Ecto neural progenitor cell (in vitro differentiated cells): ENCODE measurements at regions not wholly inside any gene's neighbourhood (a gene's known extent, or its start where the extent isn't known, plus 50 kb on each side); places are given as distances from the start of the nearest gene placed in this dataset.

Experiments used
- DNase-seq: peaks from one replicate; pipeline ENCODE4 v3.0.0-alpha.2; 2018; ENCODE audit warnings: low spot score

- DNase-seq: no peak
Measured at GRCh38 chr7:12941512-12941911, 254.1 kb downstream of the ARL4A start.

- DNase-seq: no peak
Measured at GRCh38 chr7:12942609-12943008, 255.2 kb downstream of the ARL4A start.

DNA sequence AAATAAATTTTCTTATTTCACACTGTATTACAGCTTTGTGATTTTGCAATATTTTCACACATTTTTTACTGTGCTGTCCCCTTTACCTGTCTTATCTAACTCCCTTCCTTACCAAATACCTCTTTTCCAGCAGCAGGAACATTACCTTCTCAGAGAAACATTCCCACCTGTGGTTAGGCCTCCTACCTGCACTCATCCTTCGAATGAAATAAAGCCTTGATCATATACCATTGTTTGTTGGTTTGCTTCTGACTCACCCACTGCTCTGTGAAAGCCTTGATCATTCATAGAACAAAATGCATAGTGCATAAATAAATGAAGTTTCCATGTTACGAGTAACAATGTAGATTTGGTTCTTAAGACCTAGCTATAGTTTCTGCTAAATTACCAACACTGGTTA lies 256.3 kb downstream of the ARL4A start:
- DNase-seq: no peak

DNA sequence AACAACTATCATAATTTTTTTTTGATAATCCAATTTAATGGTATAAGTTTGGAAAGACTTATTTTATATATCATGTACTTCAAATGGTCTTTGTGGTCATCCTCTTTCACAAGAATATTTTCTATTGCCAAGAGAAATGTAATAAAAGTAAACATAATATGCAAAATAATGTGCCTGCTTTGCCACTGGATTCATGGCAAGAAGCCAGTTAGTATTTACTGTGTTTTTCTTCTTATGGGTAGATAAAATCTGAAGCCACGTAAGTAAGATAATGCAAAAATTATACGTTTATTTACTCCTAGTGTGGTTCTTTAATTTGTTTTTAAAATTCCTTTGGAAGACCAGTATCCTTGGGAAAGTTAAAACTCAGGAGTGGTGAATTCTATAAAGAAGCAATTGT lies 258.5 kb downstream of the ARL4A start:
- DNase-seq: no peak

- DNase-seq: no peak
Measured at GRCh38 chr7:12947465-12947864, 260.0 kb downstream of the ARL4A start.

- no peak for DNase-seq
Measured at GRCh38 chr7:12949060-12949931, 261.9 kb downstream of the ARL4A start.

GRCh38 chr7:12951397-12951801 lies 264.0 kb downstream of the ARL4A start:
- no peak for DNase-seq

DNA sequence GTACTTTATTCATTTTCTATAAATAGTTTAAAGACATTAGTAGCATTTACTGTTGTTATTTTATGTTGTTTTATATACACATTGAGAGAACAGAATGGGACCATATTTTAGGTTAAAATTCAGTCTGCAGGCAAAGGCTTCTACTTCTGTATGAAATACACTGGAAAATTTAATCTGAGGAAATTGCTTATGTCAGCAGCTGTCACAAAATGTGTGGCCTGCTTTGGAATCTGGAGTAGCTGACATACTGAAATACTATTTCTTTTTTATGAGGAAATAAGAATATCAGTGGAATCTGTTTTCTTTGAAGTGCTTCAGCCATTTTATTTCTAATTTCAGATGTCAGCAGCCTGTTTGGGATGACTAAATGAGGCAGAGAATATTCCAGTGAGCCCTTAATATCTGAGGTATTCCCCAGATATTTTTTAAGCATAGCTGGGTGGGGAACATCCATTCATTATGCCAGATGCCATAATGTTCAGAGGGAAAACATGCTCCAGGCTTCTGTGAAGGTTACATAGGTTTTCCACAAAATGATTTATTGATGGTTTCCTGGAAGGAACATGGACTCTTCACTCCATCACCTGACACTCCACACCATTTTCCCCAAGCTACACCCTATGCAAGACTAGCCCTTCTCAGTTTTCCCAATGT lies 267.1 kb downstream of the ARL4A start:
- DNase-seq: no peak

DNA sequence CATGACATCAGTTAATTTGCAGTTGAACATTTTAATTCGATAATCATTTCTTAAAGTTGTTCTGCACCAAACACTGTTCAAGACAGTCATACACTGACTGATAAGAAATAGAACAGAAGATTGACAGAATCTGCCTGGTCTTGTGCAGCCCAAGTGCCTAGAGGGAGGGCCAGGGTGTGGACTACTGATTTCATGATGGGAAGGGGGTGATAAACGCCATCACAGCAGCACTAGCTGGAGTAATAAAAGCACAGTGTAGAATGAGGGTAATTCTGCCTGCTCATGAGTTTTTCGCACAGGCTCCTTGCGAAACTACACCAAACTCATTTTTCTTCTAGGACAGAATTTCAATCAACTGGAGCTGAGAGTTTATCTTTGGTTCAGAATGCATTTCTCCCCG lies 270.1 kb downstream of the ARL4A start:
- no peak for DNase-seq

GRCh38 chr7:12961910-12962480 lies 274.6 kb downstream of the ARL4A start:
- no peak for DNase-seq

GRCh38 chr7:12963435-12963834 lies 276.0 kb downstream of the ARL4A start:
- DNase-seq: no peak

DNA sequence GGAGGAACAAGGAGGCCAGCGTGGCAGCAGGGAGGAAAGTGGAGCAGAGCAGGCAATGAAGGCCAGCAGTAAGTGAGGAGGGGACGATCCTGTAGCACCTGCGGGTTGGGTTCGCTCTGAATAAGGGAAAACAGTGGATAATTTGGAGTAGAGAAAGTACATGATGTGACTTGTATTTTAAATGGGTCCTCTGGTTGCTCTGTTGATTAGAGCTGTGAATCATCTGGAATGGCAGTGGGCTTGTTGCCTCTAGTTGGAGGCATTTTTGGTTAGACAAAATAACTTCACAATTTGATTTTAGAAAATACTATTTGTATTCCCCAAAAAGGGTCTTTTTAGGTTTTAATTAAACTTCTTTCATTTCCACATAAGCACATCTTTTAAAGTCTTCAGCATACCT lies 277.4 kb downstream of the ARL4A start:
- no peak for DNase-seq

DNA sequence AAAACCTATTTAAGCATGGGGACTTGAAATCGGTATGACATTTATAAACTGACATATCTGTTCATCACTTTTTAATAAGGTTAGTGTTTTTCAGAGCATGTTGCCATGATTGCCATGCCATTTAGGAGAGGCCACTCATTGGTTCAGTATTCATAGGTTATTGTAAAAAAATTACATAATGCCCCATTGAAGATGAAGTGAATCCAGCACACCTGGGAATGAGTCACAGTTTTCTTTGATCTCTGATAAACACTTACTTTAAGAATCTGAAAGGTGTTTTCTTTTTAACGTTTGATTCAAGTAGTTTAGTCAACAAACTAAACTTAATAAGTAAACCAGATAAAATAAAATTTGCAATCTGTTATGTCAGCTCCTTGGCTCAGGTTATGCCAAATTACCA lies 278.3 kb downstream of the ARL4A start:
- DNase-seq: no peak

- no peak for DNase-seq
Measured at GRCh38 chr7:12967322-12967721, 279.9 kb downstream of the ARL4A start.

DNA sequence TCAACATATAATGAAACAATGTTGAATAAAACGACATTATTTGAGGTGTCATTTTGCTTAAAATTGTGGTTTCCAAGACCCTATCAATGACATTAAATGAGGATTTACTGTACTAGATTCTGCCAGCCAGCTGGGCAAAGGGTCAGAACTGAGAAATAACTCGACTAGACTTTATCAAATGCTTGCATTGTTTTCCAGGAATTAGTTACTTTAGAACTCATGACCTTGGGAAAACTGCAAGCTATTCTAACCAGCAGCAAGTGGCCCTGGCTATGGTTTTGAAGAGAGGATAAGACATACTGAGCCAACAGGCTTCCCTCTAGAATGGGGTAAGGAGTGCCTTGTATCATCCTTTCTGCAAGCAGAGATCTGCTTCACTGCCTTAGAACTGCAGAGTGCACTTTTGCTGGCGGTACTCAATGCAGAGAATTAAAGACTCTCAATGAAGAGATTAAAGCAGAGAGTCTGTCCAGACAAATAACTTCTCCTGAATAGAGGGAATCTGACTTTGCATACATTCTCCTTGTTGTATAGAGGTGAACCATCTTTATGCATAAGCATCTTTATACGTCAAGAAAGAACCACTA lies 281.5 kb downstream of the ARL4A start:
- DNase-seq: no peak

DNA sequence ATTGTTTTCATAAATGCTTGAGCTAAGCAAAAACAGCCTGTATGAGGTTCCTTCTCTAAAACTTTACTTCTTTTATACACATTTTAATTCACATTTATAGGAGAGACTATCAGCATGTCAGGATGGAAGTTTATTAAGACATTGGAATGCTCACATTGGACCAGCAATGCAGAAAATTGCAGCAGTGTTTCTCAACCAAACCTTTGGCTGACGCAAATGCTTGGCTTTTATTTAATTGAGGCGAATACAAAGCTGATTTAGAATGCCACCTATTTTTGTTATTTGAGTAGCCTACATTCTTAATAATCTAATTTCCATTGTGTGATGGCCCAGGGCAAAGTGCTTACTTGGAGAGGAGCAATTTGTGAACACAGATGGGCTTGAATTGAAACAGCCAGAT lies 283.2 kb downstream of the ARL4A start:
- no peak for DNase-seq

DNA sequence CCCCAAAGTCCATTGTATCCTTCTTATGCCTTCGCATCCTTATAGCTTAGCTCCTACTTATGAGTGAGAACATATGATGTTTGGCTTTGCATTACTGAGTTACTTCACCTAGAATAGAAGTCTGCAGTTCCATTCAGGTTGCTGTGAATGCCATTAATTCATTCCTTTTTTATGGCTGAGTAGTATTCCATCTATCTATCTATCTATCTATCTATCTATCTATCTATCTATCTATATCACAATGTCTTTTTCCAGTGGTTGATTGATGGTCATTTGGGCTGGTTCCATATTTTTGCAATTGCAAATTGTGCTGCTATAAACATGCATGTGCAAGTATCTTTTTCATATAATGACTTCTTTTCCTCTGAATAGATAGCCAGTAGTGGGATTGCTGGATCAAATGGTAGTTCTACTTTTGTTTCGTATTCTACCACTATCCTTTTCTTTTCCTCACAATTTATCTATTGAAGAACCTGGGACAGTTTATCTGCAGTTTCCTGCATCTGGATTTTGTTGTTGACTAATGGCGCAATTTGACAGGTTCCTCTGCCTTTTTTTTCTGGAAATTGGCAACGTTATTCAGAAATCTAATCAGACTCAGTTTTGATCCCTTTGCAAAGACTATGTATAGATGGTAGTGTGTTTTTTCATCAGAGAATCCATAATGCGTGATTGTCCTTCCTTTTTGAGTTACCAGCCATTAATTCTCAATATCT lies 287.2 kb downstream of the ARL4A start:
- no peak for DNase-seq

DNA sequence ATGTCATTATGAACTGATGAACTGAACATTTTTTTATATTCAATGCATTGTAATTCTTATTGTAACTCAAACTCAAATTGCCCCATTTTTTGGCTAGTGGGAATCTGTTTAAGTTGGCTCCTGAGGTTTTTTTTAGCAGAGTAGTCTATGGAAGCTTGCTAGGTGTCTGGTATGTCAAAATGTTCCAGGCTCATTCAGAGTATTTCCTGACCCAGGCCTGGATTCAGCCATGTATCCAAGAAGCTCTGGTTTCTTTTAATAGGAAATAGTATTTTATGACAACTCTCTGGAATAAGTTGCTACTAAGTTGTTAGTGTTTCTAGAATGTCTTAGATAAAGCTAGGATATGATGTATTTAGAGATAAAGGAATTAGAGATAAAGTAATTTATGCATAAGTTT lies 288.0 kb downstream of the ARL4A start:
- no peak for DNase-seq

- DNase-seq: no peak
Measured at GRCh38 chr7:12979181-12979580, 291.7 kb downstream of the ARL4A start.

DNA sequence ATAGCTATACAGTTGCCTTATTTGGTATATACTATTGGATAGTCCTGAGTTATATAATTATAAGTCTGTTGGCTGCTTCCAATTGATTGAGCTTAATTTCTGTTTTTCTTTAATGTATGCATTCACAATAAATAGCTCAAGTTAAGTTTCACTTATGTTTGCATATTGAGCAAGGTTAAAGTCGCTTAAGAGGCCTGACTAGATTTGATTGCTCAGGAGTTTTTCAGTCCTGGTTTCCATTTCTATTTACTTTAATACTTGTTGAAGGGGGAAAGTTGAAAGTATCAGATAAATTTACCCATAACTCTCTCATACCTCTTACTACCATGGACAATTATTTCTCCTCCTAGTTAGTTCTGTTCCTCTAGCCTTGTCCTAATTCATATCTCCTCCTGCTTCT lies 294.7 kb downstream of the ARL4A start:
- no peak for DNase-seq

DNA sequence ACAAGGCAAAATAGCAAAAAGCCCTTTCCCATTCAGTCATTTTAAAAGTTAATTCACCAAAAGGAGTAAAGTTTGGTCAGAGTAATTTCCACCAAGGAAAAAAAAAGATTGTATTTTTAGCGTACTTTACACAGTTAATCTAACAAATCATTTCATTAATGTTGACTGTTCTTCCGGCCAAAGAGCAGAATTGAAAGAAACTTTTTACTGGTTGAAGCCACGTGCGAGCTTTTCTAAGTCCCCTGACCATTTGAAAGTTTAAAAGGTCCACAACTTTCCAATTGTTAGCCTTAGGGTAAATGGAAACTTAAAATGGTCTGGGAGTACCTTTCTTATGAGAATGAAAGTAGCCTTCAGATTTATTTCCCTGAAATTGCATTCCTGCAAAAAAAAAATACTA lies 296.7 kb downstream of the ARL4A start:
- DNase-seq: no peak

- DNase-seq: no peak
Measured at GRCh38 chr7:12985228-12985627, 297.8 kb downstream of the ARL4A start.
